Activated CD4-positive, alpha-beta T cell treated with anti-CD3 and anti-CD28 coated beads, Interleukin-2, amount 10 ng/mL, durations not matched to agents 24 days and 14 days (primary cell): ENCODE measurements at regions not wholly inside any gene's neighbourhood (a gene's known extent, or its start where the extent isn't known, plus 50 kb on each side); places are given as distances from the start of the nearest gene placed in this dataset.

ENCODE experiments used
- DNase-seq: peaks from one replicate; pipeline ENCODE4 v3.0.0; 2022
- H3K27ac Mint-ChIP-seq: one replicate; pipeline ENCODE4 v1.8.0; 2022; ENCODE audit warnings: mild to moderate bottlenecking, mixed read lengths
- H3K27me3 Mint-ChIP-seq: one replicate; pipeline ENCODE4 v1.8.0; 2022; ENCODE audit warnings: mixed read lengths
- H3K36me3 Mint-ChIP-seq: one replicate; pipeline ENCODE4 v1.8.0; 2022; ENCODE audit warnings: low read depth, mild to moderate bottlenecking, mixed read lengths
- H3K4me1 Mint-ChIP-seq: one replicate; pipeline ENCODE4 v1.8.0; 2021; ENCODE audit warnings: mixed read lengths
- H3K4me3 Mint-ChIP-seq: one replicate; pipeline ENCODE4 v1.8.0; 2022; ENCODE audit warnings: mild to moderate bottlenecking, moderate library complexity, mixed read lengths
- H3K9me3 Mint-ChIP-seq: one replicate; pipeline ENCODE4 v1.8.0; 2021; ENCODE audit warnings: mixed read lengths
- intact Hi-C: fragments of 100-400 bp; cut with micrococcal nuclease; formaldehyde crosslinking; loops from one replicate; pipeline ENCODE4 v1.15.1; 2023

DNA sequence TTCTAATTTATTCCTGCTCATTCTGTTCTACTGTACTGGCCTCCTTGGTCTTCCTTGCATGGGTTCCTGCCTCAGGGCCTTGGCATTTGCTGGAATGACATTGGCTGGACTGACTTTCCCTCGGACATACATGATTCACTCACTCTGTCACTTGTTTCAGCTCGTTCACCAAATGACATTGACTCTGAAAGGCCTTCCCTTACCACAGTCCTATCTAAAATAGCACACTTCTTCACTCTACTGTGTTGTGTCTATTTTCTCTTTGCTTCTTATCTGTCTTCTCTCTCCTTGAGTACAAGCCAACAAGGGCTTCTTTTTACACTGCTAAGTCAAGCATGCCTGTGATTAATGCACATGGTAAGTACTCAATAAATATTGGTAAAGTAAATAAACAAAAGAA, 65.6 kb downstream of the SCG2 start:
- no peaks in the 10 kb centered on the region for H3K27me3 Mint-ChIP-seq

DNA sequence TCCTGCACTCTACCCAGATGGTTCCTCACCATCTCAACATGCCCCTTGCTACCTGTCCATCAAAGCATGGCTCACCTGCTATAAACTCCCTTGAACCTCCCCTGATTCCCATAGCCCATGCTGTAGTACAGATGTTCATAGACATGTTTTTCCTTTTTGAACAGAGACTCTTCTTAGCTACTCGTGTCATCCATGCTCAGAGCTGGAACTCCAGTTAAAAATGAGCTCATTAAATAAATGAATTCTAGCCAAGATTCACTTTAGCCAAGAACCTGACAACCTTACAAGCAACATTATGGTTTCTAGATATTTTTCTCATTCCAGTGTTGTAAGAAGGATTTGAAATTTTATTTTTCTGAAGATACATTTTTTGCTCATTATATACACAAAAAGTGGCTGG, 65.0 kb downstream of the SCG2 start:
- Mint-ChIP-seq H3K27ac (no peak overlapping the region), H3K4me3 (no peak overlapping the region), H3K27me3 (no peaks in the 10 kb centered on the region), H3K36me3 (no peaks in the 10 kb centered on the region), H3K9me3 (no peaks in the 10 kb centered on the region), H3K4me1 (no peaks in the 10 kb centered on the region)
- intact Hi-C loops = no loop called here
- DNase-seq = no peak

More for the DNA sequence above, 65.6 kb downstream of the SCG2 start:
- Mint-ChIP-seq H3K4me1 (no peaks in the 10 kb centered on the region), H3K9me3 (no peaks in the 10 kb centered on the region), H3K36me3 (no peaks in the 10 kb centered on the region), H3K27ac (no peak overlapping the region), H3K4me3 (no peak overlapping the region)
- intact Hi-C loops = no loop called here
- DNase-seq = no peak

DNA sequence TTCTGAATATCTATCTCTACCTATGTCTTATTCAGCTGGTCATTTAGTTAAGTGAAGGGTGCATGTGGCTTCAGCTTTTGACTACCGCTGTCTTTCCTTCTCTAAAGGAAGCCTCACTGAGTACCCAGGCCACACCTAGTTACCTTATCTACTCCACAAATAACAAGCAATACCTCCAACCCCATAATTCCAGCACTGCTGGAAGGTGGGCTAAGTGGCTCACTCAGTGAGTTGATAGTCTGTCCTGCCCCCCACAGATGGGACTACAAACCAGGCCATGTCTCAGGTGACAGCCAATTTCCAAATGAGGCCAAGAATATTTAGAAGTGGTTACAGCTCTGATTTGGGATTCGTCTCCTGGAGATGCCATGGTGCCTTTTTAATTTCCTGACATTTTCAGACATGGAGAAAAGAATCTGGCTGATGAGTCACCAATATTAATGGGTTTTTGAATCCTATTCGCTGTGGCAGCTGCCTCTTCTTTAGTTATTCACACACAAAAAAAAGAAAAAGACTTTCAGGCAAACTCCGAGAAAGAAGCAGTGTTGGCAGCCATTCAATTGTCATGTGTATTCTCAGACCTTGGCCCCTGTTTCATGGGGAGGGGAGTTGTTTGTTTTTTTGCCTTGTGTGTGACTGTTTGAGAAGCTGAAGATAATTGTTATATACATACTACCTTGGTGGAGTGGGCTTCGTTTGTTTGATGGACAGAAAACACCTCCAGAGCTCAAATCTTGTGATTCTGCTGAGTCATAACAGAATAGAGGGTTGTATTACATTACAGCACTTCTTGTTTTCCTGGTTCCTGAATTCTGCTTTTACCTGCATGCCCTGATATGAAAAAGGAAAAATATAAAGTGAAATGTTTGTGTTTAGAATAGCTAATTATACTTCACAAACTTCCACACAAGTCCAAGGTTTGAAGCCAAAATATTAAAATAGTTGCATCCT, 64.2 kb downstream of the SCG2 start:
- Mint-ChIP-seq H3K4me3 (no peak overlapping the region), H3K36me3 (no peaks in the 10 kb centered on the region), H3K4me1 (no peaks in the 10 kb centered on the region), H3K27me3 (no peaks in the 10 kb centered on the region), H3K9me3 (no peaks in the 10 kb centered on the region), H3K27ac (no peak overlapping the region)
- no peak for DNase-seq
- intact Hi-C loops = no loop called here

DNA sequence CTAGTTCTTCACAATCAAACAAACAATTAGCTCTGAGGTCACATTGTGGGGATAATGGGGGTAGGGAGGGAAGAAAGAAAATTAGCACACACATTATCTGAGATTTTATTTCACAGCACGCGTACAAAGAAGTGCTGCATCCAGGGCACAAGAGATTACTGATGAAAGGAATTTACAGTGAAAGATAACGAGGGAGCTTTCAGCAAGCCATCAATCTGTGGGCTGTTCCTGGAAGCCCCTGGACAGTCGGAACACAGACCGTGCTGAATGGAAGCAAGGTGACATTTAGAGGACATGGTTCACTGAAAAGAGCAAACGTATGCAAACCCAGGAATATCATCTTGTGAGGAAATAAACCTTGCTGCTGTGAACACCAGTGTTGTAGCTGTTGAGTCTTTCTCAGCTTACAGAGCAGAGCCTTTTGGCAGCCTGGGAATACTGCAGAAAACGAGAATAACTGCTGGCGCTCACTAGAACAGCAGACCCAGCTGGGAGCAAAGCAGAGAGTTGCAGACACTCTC, 63.2 kb downstream of the SCG2 start:
- no peaks in the 10 kb centered on the region for H3K36me3 Mint-ChIP-seq
- H3K27me3 Mint-ChIP-seq = no peaks in the 10 kb centered on the region
- intact Hi-C loops = no loop called here
- no peaks in the 10 kb centered on the region for H3K4me1 Mint-ChIP-seq
- no peak overlapping the region for H3K27ac Mint-ChIP-seq
- H3K4me3 Mint-ChIP-seq = no peak overlapping the region
- no peaks in the 10 kb centered on the region for H3K9me3 Mint-ChIP-seq
- DNase-seq = no peak

DNA sequence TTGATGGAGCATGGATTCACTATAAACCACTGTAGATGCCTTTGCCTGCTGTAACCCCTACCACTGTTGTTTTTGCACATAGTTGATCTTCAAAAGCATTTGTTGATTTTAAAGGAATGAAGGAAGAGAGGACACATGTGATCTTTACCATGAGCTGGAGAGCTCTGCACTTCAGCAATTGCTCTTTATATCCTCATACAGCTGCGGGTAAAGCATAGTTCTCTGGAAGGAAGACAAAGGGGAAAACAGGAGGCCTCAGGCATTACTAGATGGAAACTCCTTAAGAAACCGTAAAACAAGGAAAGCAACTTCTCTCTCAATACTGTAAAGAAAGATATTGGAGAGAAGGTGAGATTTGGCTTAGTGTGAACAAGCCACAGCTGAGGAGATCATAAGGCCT, 60.6 kb downstream of the SCG2 start:
- intact Hi-C loops = no loop called here

DNA sequence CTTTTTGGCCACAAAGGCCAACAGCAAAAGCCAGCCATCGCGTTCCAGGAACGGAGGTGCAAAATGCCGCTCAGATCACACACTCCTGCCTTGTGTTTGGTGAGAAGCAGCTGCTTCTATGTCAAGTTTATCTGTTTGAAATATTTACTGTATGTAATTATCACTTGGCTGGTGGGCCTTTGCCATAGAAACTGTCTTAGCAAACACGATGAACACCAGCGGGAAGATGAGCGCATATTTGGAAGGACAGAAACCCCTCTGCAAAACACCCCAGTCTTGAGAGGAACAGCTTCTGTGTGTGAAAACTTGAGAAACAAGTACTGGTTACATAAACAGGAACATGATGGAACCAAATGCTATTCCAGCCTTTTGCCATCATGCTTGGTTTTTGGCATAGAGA, 59.7 kb downstream of the SCG2 start:
- DNase-seq = no peak
- H3K4me3 Mint-ChIP-seq = no peak overlapping the region
- no peaks in the 10 kb centered on the region for H3K36me3 Mint-ChIP-seq
- H3K27ac Mint-ChIP-seq = no peak overlapping the region
- H3K4me1 Mint-ChIP-seq = no peaks in the 10 kb centered on the region
- intact Hi-C loops = no loop called here
- H3K27me3 Mint-ChIP-seq = no peaks in the 10 kb centered on the region
- H3K9me3 Mint-ChIP-seq = no peaks in the 10 kb centered on the region

More for the DNA sequence above, 60.6 kb downstream of the SCG2 start:
- no peak for DNase-seq
- Mint-ChIP-seq H3K4me3 (no peak overlapping the region), H3K36me3 (no peaks in the 10 kb centered on the region), H3K9me3 (no peaks in the 10 kb centered on the region), H3K4me1 (no peaks in the 10 kb centered on the region), H3K27me3 (no peaks in the 10 kb centered on the region), H3K27ac (no peak overlapping the region)

DNA sequence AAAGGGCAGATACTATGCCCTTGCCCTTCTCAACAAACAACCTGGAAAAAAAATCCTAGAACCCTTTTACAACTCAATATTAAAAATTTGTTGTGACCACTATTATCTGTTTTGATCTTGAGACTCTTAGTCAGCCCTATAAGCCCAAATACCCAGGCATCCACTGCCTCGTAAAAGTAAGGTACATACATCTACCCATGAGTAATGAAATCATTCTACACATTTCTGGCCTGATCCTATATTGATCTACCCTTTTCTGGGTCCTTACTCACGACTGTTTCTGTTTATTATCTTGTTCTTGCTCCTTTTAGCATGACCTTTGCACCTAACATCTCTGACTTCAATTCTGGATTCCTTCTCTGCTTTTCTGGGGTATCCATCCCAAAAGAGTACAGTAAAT, 56.8 kb downstream of the SCG2 start:
- H3K27ac Mint-ChIP-seq = no peak overlapping the region
- H3K27me3 Mint-ChIP-seq = no peaks in the 10 kb centered on the region
- no peak overlapping the region for H3K4me3 Mint-ChIP-seq
- DNase-seq = no peak
- intact Hi-C loops = no loop called here
- H3K4me1 Mint-ChIP-seq = no peaks in the 10 kb centered on the region
- H3K9me3 Mint-ChIP-seq = no peaks in the 10 kb centered on the region
- no peaks in the 10 kb centered on the region for H3K36me3 Mint-ChIP-seq

DNA sequence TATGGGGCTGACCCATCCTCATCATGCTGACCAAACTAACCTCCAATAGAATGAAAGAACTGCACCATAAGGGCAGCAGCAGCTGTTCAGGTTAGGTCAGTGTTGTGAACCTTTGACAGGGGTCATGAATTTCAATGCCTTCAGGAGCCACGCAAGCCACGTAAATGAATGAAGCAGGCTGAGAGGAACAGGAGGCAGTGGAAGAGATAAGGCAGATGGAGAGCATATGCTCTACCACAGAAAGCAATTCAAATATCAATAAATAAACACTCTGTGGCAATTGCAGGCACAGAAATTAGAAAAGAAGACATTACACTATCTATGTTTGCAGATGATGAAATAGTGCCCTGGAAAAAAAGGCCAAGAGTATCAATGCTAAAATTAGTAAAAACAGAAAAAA, 56.3 kb downstream of the SCG2 start:
- Mint-ChIP-seq H3K4me1 (no peaks in the 10 kb centered on the region), H3K27ac (no peak overlapping the region), H3K27me3 (no peaks in the 10 kb centered on the region), H3K9me3 (no peaks in the 10 kb centered on the region), H3K36me3 (no peaks in the 10 kb centered on the region), H3K4me3 (no peak overlapping the region)
- DNase-seq = no peak
- intact Hi-C loops = no loop called here
